Upper lobe of left lung (tissue), 6 donors: ENCODE measurements at regions not wholly inside any gene's neighbourhood (a gene's known extent, or its start where the extent isn't known, plus 50 kb on each side); places are given as distances from the start of the nearest gene placed in this dataset.
A peak's percentile ranks its signal among the peaks of the same experiment; 100 is the strongest.

Source experiments
- ATAC-seq, 2 donors: fragments of 200-7000 bp; cut with Tn5 transposase; one replicate each; pipeline ENCODE4 v1.9.1; 2022; ENCODE audit warnings: mild to moderate bottlenecking in 2 of 2, moderate library complexity in 2 of 2; ENCODE audit not compliant: low FRiP score in 2 of 2
- DNase-seq, 2 donors: peaks; one replicate each; pipeline ENCODE4 v3.0.0-alpha.2; 2019 to 2020
- H3K27ac ChIP-seq, 4 donors: fragments of 200-600 bp; sonication (generic); one replicate each; pipeline ENCODE4 v1.5.1; 2016 to 2019
- H3K27me3 ChIP-seq, 4 donors: fragments of 200-600 bp; sonication (generic); one replicate each; pipeline ENCODE4 v1.5.1; 2017 to 2019
- H3K36me3 ChIP-seq, 4 donors: fragments of 200-600 bp; sonication (generic); one replicate each; pipeline ENCODE4 v1.5.1; 2016 to 2019
- H3K4me1 ChIP-seq, 4 donors: fragments of 200-600 bp; sonication (generic); one replicate each; pipeline ENCODE4 v1.5.1; 2018 to 2019
- H3K4me3 ChIP-seq, 4 donors: fragments of 200-600 bp; sonication (generic); one replicate each; pipeline ENCODE4 v1.5.1; 2017 to 2019; ENCODE audit warnings: mild to moderate bottlenecking in 2 of 4, moderate library complexity in 1 of 4
- H3K9me3 ChIP-seq, 4 donors: fragments of 200-600 bp; sonication (generic); one replicate each; pipeline ENCODE4 v1.5.1; 2018 to 2019
- EP300 ChIP-seq, 4 donors: sonication (generic); formaldehyde crosslinking; IDR thresholded peaks; one replicate each; pipeline ENCODE4 v1.5.1; 2017; ENCODE audit warnings: antibody characterized with exemption in 4 of 4, control low read depth in 2 of 4
- POLR2A ChIP-seq, 4 donors: fragments of 450-650 bp; IDR thresholded peaks; one replicate each; pipeline ENCODE4 v1.5.1; 2016 to 2017; ENCODE audit warnings: antibody characterized with exemption in 4 of 4, mild to moderate bottlenecking in 2 of 4
- POLR2AphosphoS5 ChIP-seq, 2 donors: sonication (generic); formaldehyde crosslinking; IDR thresholded peaks; one replicate each; pipeline ENCODE4 v1.5.1; 2017; ENCODE audit warnings: antibody characterized with exemption in 2 of 2
- WGBS, 2 donors: methylation state at CpG; one replicate each; pipeline ENCODE4 v1.1.5; 2017 to 2018; 5-methylcytosine and 5-hydroxymethylcytosine counted together
- TF ChIP-seq, protein P1 (sequence below), 6 experiments: fragments of 450-650 bp in 4 of 6; fragments of 200-600 bp in 2 of 6; sonication (generic) in 2 of 6; IDR thresholded peaks; one replicate each; pipeline ENCODE4 v1.5.1; 2016 to 2019; ENCODE audit warnings: antibody characterized with exemption in 6 of 6
- donor health status: DM: no; HTN: no; CAD: no; lungs with moderate emphysema.
- donor health status: DM: no; HTN: yes; CAD: no; lungs with severe emphysema.

DNA sequence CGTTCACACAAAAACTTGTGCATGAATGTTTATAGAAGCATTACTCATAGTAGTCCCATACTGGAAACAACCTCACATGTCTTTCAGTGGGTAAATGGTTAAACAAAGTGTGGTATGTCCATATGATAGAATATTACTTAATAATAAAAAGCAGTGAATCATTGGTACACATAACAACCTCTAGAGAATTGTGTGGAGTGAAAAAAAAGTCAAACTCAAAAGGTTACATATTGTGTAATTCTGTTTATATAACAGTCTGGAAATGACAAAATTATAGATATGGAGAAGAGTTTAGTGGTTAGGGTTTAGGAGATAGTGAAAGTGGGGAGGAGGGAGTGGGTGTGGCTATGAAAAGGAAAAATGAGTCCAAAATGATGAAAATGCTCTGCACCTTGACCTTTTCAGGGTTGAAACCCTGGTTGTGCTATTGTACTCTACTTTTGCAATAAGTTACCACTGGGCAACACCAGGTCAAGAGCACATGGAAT is 243.4 kb upstream of the DDI1 start:
- no peak for TF ChIP-seq POLR2A (IDR thresholded peaks at IDR 0.05)
- TF ChIP-seq, protein P1, sequence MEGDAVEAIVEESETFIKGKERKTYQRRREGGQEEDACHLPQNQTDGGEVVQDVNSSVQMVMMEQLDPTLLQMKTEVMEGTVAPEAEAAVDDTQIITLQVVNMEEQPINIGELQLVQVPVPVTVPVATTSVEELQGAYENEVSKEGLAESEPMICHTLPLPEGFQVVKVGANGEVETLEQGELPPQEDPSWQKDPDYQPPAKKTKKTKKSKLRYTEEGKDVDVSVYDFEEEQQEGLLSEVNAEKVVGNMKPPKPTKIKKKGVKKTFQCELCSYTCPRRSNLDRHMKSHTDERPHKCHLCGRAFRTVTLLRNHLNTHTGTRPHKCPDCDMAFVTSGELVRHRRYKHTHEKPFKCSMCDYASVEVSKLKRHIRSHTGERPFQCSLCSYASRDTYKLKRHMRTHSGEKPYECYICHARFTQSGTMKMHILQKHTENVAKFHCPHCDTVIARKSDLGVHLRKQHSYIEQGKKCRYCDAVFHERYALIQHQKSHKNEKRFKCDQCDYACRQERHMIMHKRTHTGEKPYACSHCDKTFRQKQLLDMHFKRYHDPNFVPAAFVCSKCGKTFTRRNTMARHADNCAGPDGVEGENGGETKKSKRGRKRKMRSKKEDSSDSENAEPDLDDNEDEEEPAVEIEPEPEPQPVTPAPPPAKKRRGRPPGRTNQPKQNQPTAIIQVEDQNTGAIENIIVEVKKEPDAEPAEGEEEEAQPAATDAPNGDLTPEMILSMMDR (IDR thresholded peaks at IDR 0.05) = no peak
- TF ChIP-seq EP300 (IDR thresholded peaks at IDR 0.05) = no peak
- TF ChIP-seq POLR2AphosphoS5 (IDR thresholded peaks at IDR 0.05) = no peak
- no peak for DNase-seq
- peak in 1 of 2 donors; percentile 57 for ATAC-seq
- no peaks in the 10 kb centered on the region for H3K4me1 ChIP-seq
- 94 to 100% methylated on average over 1 of the region's 1 CpG for WGBS, 2 donors
- no peaks in the 10 kb centered on the region for H3K9me3 ChIP-seq
- no peaks in the 10 kb centered on the region for H3K27me3 ChIP-seq
- H3K27ac ChIP-seq = no peak overlapping the region
- no peak overlapping the region for H3K4me3 ChIP-seq
- no peaks in the 10 kb centered on the region for H3K36me3 ChIP-seq

DNA sequence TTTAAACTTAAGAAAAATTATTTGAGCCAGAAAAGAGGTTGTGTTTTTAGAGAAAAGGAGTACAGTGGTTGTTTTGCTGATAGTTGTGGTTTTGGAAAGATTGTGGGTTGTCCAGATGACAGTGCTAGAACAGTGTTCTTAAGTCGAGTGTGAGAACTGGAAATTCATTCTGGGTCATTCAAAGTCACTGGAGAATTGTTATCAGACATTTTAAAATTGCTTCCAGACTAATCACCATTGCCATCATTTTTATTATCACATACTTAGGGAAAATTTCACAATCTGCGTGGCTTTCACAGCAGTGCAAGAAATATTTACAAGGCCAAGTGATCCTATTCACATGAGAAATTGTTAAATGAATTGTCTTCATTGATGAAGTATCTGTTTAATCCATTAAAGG is 242.2 kb upstream of the DDI1 start:
- H3K36me3 ChIP-seq = no peaks in the 10 kb centered on the region
- H3K4me1 ChIP-seq = no peaks in the 10 kb centered on the region
- no peak for DNase-seq
- H3K4me3 ChIP-seq = no peak overlapping the region
- no peak overlapping the region for H3K27ac ChIP-seq
- no peaks in the 10 kb centered on the region for H3K9me3 ChIP-seq
- WGBS, 2 donors = 47 to 60% methylated on average over 2 of the region's 2 CpGs
- TF ChIP-seq POLR2A (IDR thresholded peaks at IDR 0.05) (no peak), EP300 (IDR thresholded peaks at IDR 0.05) (no peak), POLR2AphosphoS5 (IDR thresholded peaks at IDR 0.05) (no peak)
- TF ChIP-seq, protein P1 (IDR thresholded peaks at IDR 0.05) = no peak
- ATAC-seq = peak in 1 of 2 donors; percentile 82
- H3K27me3 ChIP-seq = no peaks in the 10 kb centered on the region

DNA sequence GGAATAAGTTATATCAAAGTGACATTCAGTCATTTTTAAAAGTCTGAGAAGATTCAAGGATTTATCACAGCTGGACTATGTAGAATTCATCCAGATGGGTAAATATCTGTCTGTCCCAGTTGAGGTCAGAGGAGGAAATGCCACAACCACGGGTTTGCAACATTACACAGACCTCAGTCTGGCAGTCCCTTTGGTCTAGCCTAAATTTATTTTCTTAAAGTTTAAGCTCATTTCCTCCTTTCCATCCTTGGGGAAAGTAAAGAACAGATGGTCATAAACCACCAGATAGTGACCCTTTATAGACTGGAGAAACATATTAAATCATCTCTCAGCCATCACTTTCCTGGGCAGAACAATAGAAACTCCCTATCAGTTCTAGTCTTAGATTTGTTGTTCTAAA is 238.4 kb upstream of the DDI1 start:
- no peaks in the 10 kb centered on the region for H3K36me3 ChIP-seq
- WGBS, 2 donors = 27% methylated on average over 1 of the region's 1 CpG
- H3K4me3 ChIP-seq = no peak overlapping the region
- TF ChIP-seq POLR2A (IDR thresholded peaks at IDR 0.05) (no peak), POLR2AphosphoS5 (IDR thresholded peaks at IDR 0.05) (no peak), EP300 (IDR thresholded peaks at IDR 0.05) (no peak)
- TF ChIP-seq, protein P1 (IDR thresholded peaks at IDR 0.05) = no peak
- ATAC-seq (peak in 1 of 2 donors; percentile 62), DNase-seq (no peak)
- H3K9me3 ChIP-seq = no peaks in the 10 kb centered on the region
- no peaks in the 10 kb centered on the region for H3K27me3 ChIP-seq
- peaks cover 0 to 2% (median 0%) of the 10 kb centered on the region in 4 donors for H3K4me1 ChIP-seq
- H3K27ac ChIP-seq = no peak overlapping the region

DNA sequence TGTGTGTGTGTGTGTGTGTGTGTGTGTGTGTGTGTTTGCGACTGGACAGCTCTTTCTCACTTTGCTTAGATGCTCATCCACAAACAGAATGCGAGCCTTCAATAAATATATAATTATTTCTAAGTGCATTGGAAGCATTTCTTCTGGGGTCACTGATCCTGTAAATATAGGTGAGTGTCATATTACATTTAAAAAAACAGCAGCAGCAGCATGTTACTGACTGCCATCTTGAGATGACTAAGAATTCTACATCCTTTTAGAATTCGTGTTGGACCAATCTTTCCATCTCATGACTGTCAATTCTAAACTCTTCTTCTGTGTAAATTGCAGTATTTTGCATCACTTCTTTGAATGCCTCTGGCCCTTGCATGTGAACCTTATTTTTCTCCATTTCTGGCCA is 238.0 kb upstream of the DDI1 start:
- Histone ChIP-seq H3K27me3 (no peaks in the 10 kb centered on the region), H3K9me3 (no peaks in the 10 kb centered on the region), H3K4me1 (peaks cover 0 to 2% (median 0%) of the 10 kb centered on the region in 4 donors), H3K36me3 (no peaks in the 10 kb centered on the region), H3K27ac (no peak overlapping the region), H3K4me3 (no peak overlapping the region)
- TF ChIP-seq POLR2AphosphoS5 (IDR thresholded peaks at IDR 0.05) (no peak), EP300 (IDR thresholded peaks at IDR 0.05) (no peak), POLR2A (IDR thresholded peaks at IDR 0.05) (no peak)
- TF ChIP-seq, protein P1 (IDR thresholded peaks at IDR 0.05) = no peak
- ATAC-seq (no peak), DNase-seq (no peak)
- 69 to 73% methylated on average over 3 of the region's 3 CpGs for whole genome bisulfite sequencing, 2 donors

DNA sequence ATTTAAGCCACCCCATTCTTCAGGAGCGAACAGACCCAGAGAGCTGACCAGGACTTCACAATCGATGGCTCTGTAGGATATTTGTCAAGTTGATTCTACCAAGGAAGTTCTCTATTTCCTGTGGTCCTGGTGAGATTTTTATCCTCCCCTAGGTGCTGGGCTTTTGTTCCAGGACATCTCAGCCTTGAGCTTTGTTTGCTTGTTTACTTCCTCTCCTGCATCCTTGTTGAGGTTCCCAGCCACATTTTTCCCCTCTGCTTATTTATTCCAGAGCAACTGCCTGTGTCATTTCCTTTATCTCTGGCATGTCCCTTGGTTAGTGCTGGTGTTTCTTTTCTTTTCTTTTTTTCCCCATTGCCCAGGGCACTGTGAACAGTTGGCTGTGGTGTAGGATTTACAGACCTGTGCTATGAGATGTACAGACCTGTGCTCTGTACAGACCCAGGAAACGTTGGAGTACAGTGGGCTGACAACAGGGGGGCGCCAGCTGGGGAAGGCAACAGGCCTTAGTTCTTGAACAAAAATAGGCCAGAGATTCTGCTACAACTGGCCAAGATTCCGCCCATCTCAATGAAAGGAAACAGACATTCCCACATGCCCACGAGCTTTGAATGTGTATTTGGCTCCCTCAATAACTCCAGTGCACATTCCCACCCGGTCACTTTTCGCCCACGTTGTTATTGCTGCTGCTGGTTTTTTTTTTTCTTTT is 235.9 kb upstream of the DDI1 start:
- Histone ChIP-seq H3K27ac (no peak overlapping the region), H3K36me3 (no peaks in the 10 kb centered on the region), H3K4me3 (no peak overlapping the region), H3K9me3 (no peaks in the 10 kb centered on the region), H3K4me1 (peaks cover 0 to 2% (median 0%) of the 10 kb centered on the region in 4 donors), H3K27me3 (no peaks in the 10 kb centered on the region)
- TF ChIP-seq POLR2A (IDR thresholded peaks at IDR 0.05) = no peak
- TF ChIP-seq, protein P1 (IDR thresholded peaks at IDR 0.05) = no peak
- TF ChIP-seq POLR2AphosphoS5 (IDR thresholded peaks at IDR 0.05) = no peak
- no peak for ATAC-seq
- no peak for DNase-seq
- WGBS, 2 donors = 61 to 64% methylated on average over 9 of the region's 9 CpGs
